ENCODE measurements at regions not wholly inside any gene's neighbourhood (a gene's known extent, or its start where the extent isn't known, plus 50 kb on each side); places are given as distances from the start of the nearest gene placed in this dataset.

DNA sequence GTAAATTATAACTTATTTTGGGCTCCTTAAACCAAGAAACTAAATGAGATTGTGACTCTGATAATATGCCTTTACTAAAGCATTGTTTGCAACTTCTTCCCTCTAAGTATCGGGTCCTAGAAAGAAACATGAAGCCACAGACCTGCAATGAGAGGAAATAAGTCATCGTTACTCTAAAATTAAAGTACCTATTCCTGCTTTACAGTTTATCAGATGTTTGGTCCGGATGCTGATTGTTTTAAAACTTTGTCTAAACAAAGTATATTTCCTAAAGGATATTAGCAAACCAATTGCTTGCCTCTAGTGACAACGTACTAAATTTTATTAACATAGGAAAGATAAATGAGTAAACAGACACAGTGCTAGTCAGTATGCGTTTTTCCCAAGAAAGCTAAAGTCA is 216.8 kb downstream of the GJA1 start:
- Histone ChIP-seq H2AFZ (ENCODE audit: low read length) (no peak overlapping the region), H3K4me1 (ENCODE audit: insufficient read depth, low read length) (no peaks in the 10 kb centered on the region), H3K27me3 (ENCODE audit: control insufficient read depth in 1 of 2, insufficient read depth in 2 of 2, low read length in 2 of 2) (no peaks in the 10 kb centered on the region), H3K27ac (ENCODE audit: extremely low read length, insufficient read depth, low read length) (no peak overlapping the region), H3K9me3 (ENCODE audit: low read length) (no peaks in the 10 kb centered on the region), H3K9ac (ENCODE audit: insufficient read depth, low read depth, low read length) (no peak overlapping the region), H3K4me2 (ENCODE audit: low read depth, low read length) (no peak overlapping the region), H3K4me3 (replicated peaks in 1 of 3; ENCODE audit: insufficient read depth in 1 of 3, low read depth in 2 of 3, low read length in 3 of 3) (no peak overlapping the region), H3K79me2 (ENCODE audit: insufficient read depth, low read length) (no peaks in the 10 kb centered on the region), H3K36me3 (replicated peaks in 1 of 2; ENCODE audit: control insufficient read depth in 1 of 2, insufficient read depth in 2 of 2, low read length in 2 of 2) (no peaks in the 10 kb centered on the region), H4K20me1 (ENCODE audit: insufficient read depth, low read length) (no peaks in the 10 kb centered on the region)
- ATAC-seq = no peak
- ChIA-PET POLR2A (no interaction called here), CTCF (ENCODE audit: low intra/inter-chr PET ratio, low total read pairs) (no interaction called here)
- intact Hi-C loops (cut with micrococcal nuclease; ENCODE audit: unreplicated experiment) (no loop called here), in situ Hi-C loops (cut with HindIII; ENCODE audit: extremely low pct_ligation_motif_present, low pct_unique_long_range_greater_than_20kb) (no loop called here)
- FAIRE-seq = no peak
- BruUV-seq (replicated peaks) = no TSS peak
- TF ChIP-seq ARNTL (CRISPR knock-in tag; IDR thresholded peaks at IDR 0.05) (no peak), NFE2L2 (IDR thresholded peaks at IDR 0.05; ENCODE audit: low read length) (no peak)
- 8% methylated on average over 5 of the region's 5 CpGs for WGBS (ENCODE audit: low lambda C conversion rate)
- no peak for DNase-seq (ENCODE audit: low spot score)

DNA sequence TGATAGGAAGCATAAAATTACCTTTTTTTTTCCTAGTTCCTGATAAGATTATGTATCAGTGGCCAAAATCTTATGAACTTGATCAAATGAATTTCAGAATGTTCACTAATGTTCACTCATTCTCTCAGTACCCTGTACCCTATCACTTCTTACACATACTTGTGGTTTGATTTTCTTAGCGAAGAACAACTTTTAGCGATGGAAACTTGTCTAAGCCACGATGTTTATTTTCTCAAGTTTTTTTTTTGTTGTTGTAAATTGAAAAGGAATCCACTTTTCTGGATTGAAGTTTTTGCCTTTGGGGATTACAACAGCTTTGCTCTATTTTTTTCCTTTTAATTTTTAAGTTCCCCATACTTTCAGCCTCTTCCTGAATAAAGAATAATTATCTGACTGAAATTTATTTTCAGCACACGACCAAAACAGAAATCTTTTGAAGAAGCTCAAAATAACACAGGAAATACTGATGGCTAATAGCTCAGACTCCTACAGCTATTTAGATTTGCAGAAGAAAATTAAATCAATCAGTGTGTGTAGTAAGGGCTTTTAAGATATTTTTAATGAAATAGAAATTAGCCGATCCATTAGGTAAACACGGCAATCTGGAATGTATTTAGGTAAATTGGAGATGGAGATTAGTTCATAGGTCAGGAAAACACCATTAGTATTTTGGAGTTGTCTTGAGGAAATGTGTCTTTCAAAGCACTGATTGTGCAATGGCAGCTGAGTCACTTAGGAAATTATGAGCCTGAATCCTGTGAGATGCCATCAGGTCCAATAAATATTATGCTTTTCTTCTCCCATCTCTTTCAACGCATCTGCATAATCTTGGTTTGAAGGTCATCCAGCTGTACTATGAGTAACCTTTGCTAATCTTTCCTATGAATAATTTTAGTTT is 217.5 kb downstream of the GJA1 start:
- no peak for ATAC-seq
- TF ChIP-seq RAD51 (IDR thresholded peaks at IDR 0.05; ENCODE audit: borderline replicate concordance) = no peak
- TF ChIP-seq NFYB (CRISPR knock-in tag; IDR thresholded peaks at IDR 0.05) = no peak
- TF ChIP-seq ZNF773 (CRISPR knock-in tag; IDR thresholded peaks at IDR 0.05; ENCODE audit: borderline replicate concordance) = no peak
- peak; percentile 75 for TF ChIP-seq CEBPB (IDR thresholded peaks at IDR 0.05; ENCODE audit: borderline replicate concordance, low read depth, low read length)
- TF ChIP-seq, protein P1, sequence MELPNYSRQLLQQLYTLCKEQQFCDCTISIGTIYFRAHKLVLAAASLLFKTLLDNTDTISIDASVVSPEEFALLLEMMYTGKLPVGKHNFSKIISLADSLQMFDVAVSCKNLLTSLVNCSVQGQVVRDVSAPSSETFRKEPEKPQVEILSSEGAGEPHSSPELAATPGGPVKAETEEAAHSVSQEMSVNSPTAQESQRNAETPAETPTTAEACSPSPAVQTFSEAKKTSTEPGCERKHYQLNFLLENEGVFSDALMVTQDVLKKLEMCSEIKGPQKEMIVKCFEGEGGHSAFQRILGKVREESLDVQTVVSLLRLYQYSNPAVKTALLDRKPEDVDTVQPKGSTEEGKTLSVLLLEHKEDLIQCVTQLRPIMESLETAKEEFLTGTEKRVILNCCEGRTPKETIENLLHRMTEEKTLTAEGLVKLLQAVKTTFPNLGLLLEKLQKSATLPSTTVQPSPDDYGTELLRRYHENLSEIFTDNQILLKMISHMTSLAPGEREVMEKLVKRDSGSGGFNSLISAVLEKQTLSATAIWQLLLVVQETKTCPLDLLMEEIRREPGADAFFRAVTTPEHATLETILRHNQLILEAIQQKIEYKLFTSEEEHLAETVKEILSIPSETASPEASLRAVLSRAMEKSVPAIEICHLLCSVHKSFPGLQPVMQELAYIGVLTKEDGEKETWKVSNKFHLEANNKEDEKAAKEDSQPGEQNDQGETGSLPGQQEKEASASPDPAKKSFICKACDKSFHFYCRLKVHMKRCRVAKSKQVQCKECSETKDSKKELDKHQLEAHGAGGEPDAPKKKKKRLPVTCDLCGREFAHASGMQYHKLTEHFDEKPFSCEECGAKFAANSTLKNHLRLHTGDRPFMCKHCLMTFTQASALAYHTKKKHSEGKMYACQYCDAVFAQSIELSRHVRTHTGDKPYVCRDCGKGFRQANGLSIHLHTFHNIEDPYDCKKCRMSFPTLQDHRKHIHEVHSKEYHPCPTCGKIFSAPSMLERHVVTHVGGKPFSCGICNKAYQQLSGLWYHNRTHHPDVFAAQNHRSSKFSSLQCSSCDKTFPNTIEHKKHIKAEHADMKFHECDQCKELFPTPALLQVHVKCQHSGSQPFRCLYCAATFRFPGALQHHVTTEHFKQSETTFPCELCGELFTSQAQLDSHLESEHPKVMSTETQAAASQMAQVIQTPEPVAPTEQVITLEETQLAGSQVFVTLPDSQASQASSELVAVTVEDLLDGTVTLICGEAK (IDR thresholded peaks at IDR 0.05) = no peak
- TF ChIP-seq, protein P1 (CRISPR knock-in tag; IDR thresholded peaks at IDR 0.05) = no peak
- DNase-seq (ENCODE audit: low spot score) = no peak
- no peaks in the 10 kb centered on the region for H3K79me2 ChIP-seq (ENCODE audit: insufficient read depth, low read length)
- no peak overlapping the region for H2AFZ ChIP-seq (ENCODE audit: low read length)
- H3K9ac ChIP-seq (ENCODE audit: insufficient read depth, low read depth, low read length) = no peak overlapping the region
- H3K9me3 ChIP-seq (ENCODE audit: low read length) = no peaks in the 10 kb centered on the region
- FAIRE-seq = no peak
- ChIA-PET CTCF (ENCODE audit: low intra/inter-chr PET ratio, low total read pairs) (no interaction called here), POLR2A (no interaction called here)
- intact Hi-C loops (cut with micrococcal nuclease; ENCODE audit: unreplicated experiment) (no loop called here), in situ Hi-C loops (cut with HindIII; ENCODE audit: extremely low pct_ligation_motif_present, low pct_unique_long_range_greater_than_20kb) (no loop called here)
- no peak overlapping the region for H3K27ac ChIP-seq (ENCODE audit: extremely low read length, insufficient read depth, low read length)
- no peaks in the 10 kb centered on the region for H3K36me3 ChIP-seq (replicated peaks in 1 of 2; ENCODE audit: control insufficient read depth in 1 of 2, insufficient read depth in 2 of 2, low read length in 2 of 2)
- H3K27me3 ChIP-seq (ENCODE audit: control insufficient read depth in 1 of 2, insufficient read depth in 2 of 2, low read length in 2 of 2) = no peaks in the 10 kb centered on the region
- no peak overlapping the region for H3K4me2 ChIP-seq (ENCODE audit: low read depth, low read length)
- BruUV-seq (replicated peaks) = no TSS peak
- H4K20me1 ChIP-seq (ENCODE audit: insufficient read depth, low read length) = no peaks in the 10 kb centered on the region
- no peak overlapping the region for H3K4me3 ChIP-seq (replicated peaks in 1 of 3; ENCODE audit: insufficient read depth in 1 of 3, low read depth in 2 of 3, low read length in 3 of 3)
- no peaks in the 10 kb centered on the region for H3K4me1 ChIP-seq (ENCODE audit: insufficient read depth, low read length)
- 22% methylated on average over 7 of the region's 7 CpGs for WGBS (ENCODE audit: low lambda C conversion rate)
